Fibroblast of lung (primary cell): ENCODE measurements at regions not wholly inside any gene's neighbourhood (a gene's known extent, or its start where the extent isn't known, plus 50 kb on each side); places are given as distances from the start of the nearest gene placed in this dataset.

Experiments
- CTCF ChIP-seq, 2 donors: IDR thresholded peaks in 1 of 2; conservative IDR thresholded peaks in 1 of 2; 1 replicate in 1 of 2; 2 replicates in 1 of 2; pipeline ENCODE4 v1.5.1; 2011 to 2012; ENCODE audit warnings: low read length in 2 of 2, control low read depth in 1 of 2, inconsistent platforms in 1 of 2, low read depth in 1 of 2, mild to moderate bottlenecking in 1 of 2
- EZH2 ChIP-seq: IDR thresholded peaks from 2 replicates; pipeline ENCODE4 v1.5.1; 2012; ENCODE audit warnings: low read length, control low read depth, mild to moderate bottlenecking; ENCODE audit errors: missing control alignments

DNA sequence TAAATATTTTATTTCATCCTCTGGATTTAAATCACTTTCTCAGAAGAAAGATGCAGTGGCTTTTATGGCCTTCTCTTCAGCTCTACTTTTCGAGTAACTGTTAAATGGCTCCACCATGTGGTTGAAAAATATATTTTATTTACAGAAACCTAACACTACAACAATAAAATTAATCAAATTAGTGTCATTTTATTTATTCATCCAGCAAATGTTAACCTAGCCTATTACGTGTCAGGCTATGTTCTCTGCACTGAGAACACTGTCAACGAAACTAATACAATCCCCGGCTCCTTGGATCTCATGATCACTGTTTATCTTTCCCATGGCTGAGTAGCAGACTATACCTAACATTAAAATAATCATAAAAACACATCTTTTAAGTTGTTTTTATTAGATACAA is 148.0 kb upstream of the OSTN start:
- TF ChIP-seq CTCF (conservative IDR thresholded peaks at IDR 0.05 in 1 of 2, IDR thresholded peaks at IDR 0.05 in 1 of 2; ENCODE audit: low read depth in 1 of 2, low read length in 2 of 2) (peak; percentile 27 to 35), EZH2 (no peak)
